CMK (cell line): ENCODE measurements at regions not wholly inside any gene's neighbourhood (a gene's known extent, or its start where the extent isn't known, plus 50 kb on each side); places are given as distances from the start of the nearest gene placed in this dataset.
"Not testable (repeated sequence)": the region's sequence is repeated elsewhere in the genome, so short reads cannot be mapped to it uniquely, and the experiment has no call there.

Source experiments
- DNase-seq: peaks from one replicate; pipeline ENCODE4 v3.0.0-alpha.2; 2010; ENCODE audit warnings: low read depth

GRCh38 chr9:41754822-41755221 is 374.4 kb downstream of the CNTNAP3B start:
- not testable (repeated sequence) for DNase-seq

GRCh38 chr9:41754403-41754802 is 374.8 kb downstream of the CNTNAP3B start:
- DNase-seq = not testable (repeated sequence)

GRCh38 chr9:41741897-41742296 is 387.3 kb downstream of the CNTNAP3B start:
- DNase-seq = not testable (repeated sequence)

- DNase-seq = not testable (repeated sequence)
Observed at GRCh38 chr9:41741173-41741572, 388.1 kb downstream of the CNTNAP3B start.

- DNase-seq = not testable (repeated sequence)
Observed at GRCh38 chr9:41738681-41739080, 390.5 kb downstream of the CNTNAP3B start.

GRCh38 chr9:41699190-41699589 is 430.0 kb downstream of the CNTNAP3B start:
- DNase-seq = not testable (repeated sequence)

- DNase-seq = not testable (repeated sequence)
Observed at GRCh38 chr9:41697080-41697479, 432.1 kb downstream of the CNTNAP3B start.

- DNase-seq = not testable (repeated sequence)
Observed at GRCh38 chr9:41679312-41679711, 449.9 kb downstream of the CNTNAP3B start.

GRCh38 chr9:41663497-41664036 is 465.7 kb downstream of the CNTNAP3B start:
- DNase-seq = not testable (repeated sequence)

GRCh38 chr9:41658706-41659105 is 469.6 kb upstream of the ZNG1F start:
- not testable (repeated sequence) for DNase-seq

GRCh38 chr9:41658116-41658515 is 469.0 kb upstream of the ZNG1F start:
- DNase-seq = not testable (repeated sequence)

- DNase-seq = not testable (repeated sequence)
Observed at GRCh38 chr9:41657141-41657540, 468.0 kb upstream of the ZNG1F start.

- DNase-seq = not testable (repeated sequence)
Observed at GRCh38 chr9:41655071-41655554, 466.0 kb upstream of the ZNG1F start.

GRCh38 chr9:41654349-41654748 is 465.2 kb upstream of the ZNG1F start:
- DNase-seq = not testable (repeated sequence)

- DNase-seq = not testable (repeated sequence)
Observed at GRCh38 chr9:41653560-41654340, 464.6 kb upstream of the ZNG1F start.

GRCh38 chr9:41652800-41653199 is 463.7 kb upstream of the ZNG1F start:
- DNase-seq = not testable (repeated sequence)

GRCh38 chr9:41652100-41652713 is 463.1 kb upstream of the ZNG1F start:
- DNase-seq = not testable (repeated sequence)

GRCh38 chr9:41650086-41650485 is 461.0 kb upstream of the ZNG1F start:
- not testable (repeated sequence) for DNase-seq

- DNase-seq = not testable (repeated sequence)
Observed at GRCh38 chr9:41648564-41648963, 459.4 kb upstream of the ZNG1F start.

- not testable (repeated sequence) for DNase-seq
Observed at GRCh38 chr9:41646246-41646645, 457.1 kb upstream of the ZNG1F start.

- DNase-seq = peak; percentile 26
Observed at GRCh38 chr9:41643571-41644279, 454.6 kb upstream of the ZNG1F start.

- not testable (repeated sequence) for DNase-seq
Observed at GRCh38 chr9:41633726-41634125, 444.6 kb upstream of the ZNG1F start.
